ENCODE measurements at regions not wholly inside any gene's neighbourhood (a gene's known extent, or its start where the extent isn't known, plus 50 kb on each side); places are given as distances from the start of the nearest gene placed in this dataset.

- H3K9ac ChIP-seq (replicated peaks in 1 of 4; ENCODE audit: extremely low read depth in 1 of 4, low read depth in 3 of 4, low read length in 3 of 4) = no peak overlapping the region
- H4K91ac ChIP-seq (replicated peaks; ENCODE audit: insufficient read length, low read length) = no peak overlapping the region
- H3K79me1 ChIP-seq (ENCODE audit: low read depth, low read length) = no peaks in the 10 kb centered on the region
- H4K5ac ChIP-seq (ENCODE audit: insufficient read length, low read depth, low read length) = no peak overlapping the region
- H3K36me3 ChIP-seq (ENCODE audit: control insufficient read depth in 2 of 4, insufficient read depth in 4 of 4, low read length in 3 of 4) = no peaks in the 10 kb centered on the region
- no peaks in the 10 kb centered on the region for H3K4me1 ChIP-seq (replicated peaks in 1 of 4; ENCODE audit: control insufficient read depth in 3 of 4, insufficient read depth in 4 of 4, low read length in 3 of 4)
- H3K18ac ChIP-seq (ENCODE audit: extremely low read depth, low read length) = no peak overlapping the region
- no peak overlapping the region for H2BK5ac ChIP-seq (ENCODE audit: low read depth, low read length)
- no peak overlapping the region for H2AK5ac ChIP-seq (ENCODE audit: low read depth, low read length)
- 98% methylated on average over 2 of the region's 2 CpGs; no CpG with 5 or more reads in 1 of the 2 experiments for WGBS, 2 experiments (ENCODE audit: extremely low coverage in 1 of 2, insufficient coverage in 1 of 2, insufficient read length in 1 of 2, insufficient replicate concordance in 2 of 2, low coverage in 1 of 2, low lambda C conversion rate in 2 of 2, missing lambda C conversion rate in 1 of 2)
- H2BK120ac ChIP-seq (replicated peaks; ENCODE audit: low read depth, low read length) = no peak overlapping the region
- H3K79me2 ChIP-seq (ENCODE audit: control insufficient read depth in 1 of 2, insufficient read depth in 2 of 2, low read length in 2 of 2) = no peaks in the 10 kb centered on the region
- no peak overlapping the region for H3K27ac ChIP-seq (ENCODE audit: low read depth, low read length)
- no peak overlapping the region for H3K4me3 ChIP-seq (ENCODE audit: extremely low read depth in 1 of 4, insufficient read depth in 2 of 4, low read depth in 3 of 4, low read length in 4 of 4)
- FAIRE-seq (no peak), DNase-seq (ENCODE audit: low read depth in 1 of 2, low spot score in 2 of 2) (no peak)
- H3K14ac ChIP-seq (ENCODE audit: insufficient read length) = no peak overlapping the region
- H2BK15ac ChIP-seq (ENCODE audit: low read length) = no peak overlapping the region
- ChIA-PET CTCF (ENCODE audit: partially characterized antibody) (no interaction called here), POLR2A (ENCODE audit: partially characterized antibody) (no interaction called here)
- no peak overlapping the region for H4K8ac ChIP-seq (ENCODE audit: extremely low read depth, insufficient read depth, low read length)
- H2BK20ac ChIP-seq (ENCODE audit: low read length) = no peak overlapping the region
- H3K56ac ChIP-seq (replicated peaks; ENCODE audit: insufficient read length, low read depth, low read length) = no peak overlapping the region
- H2AFZ ChIP-seq (ENCODE audit: low read length) = no peak overlapping the region
- H3K23ac ChIP-seq (ENCODE audit: insufficient read length) = no peak overlapping the region
- H3K4ac ChIP-seq (replicated peaks; ENCODE audit: insufficient read length, low read depth, low read length) = no peak overlapping the region
- H3K27me3 ChIP-seq (replicated peaks in 1 of 4; ENCODE audit: control insufficient read depth in 3 of 4, extremely low read depth in 1 of 4, insufficient read depth in 3 of 4, low read length in 3 of 4) = no peaks in the 10 kb centered on the region
- no peaks in the 10 kb centered on the region for H3K23me2 ChIP-seq (ENCODE audit: low read depth, low read length)
- no peak overlapping the region for H2BK12ac ChIP-seq (ENCODE audit: low read depth, low read length)
- no peaks in the 10 kb centered on the region for H4K20me1 ChIP-seq (replicated peaks in 1 of 2; ENCODE audit: control insufficient read depth in 1 of 2, insufficient read depth in 2 of 2, low read length in 2 of 2)
- H3K9me3 ChIP-seq (ENCODE audit: insufficient read depth in 2 of 2, low read depth in 1 of 2, low read length in 1 of 2) = no peaks in the 10 kb centered on the region
- no peak overlapping the region for H3K4me2 ChIP-seq (ENCODE audit: insufficient read depth in 1 of 2, low read depth in 2 of 2, low read length in 2 of 2)
- no peak for TF ChIP-seq TAF1 (IDR thresholded peaks at IDR 0.05; ENCODE audit: low read depth, low read length)
These were observed 184.4 kb downstream of the LYPLAL1 start for GRCh38 chr1:219358080-219358479.
